ENCODE measurements at regions not wholly inside any gene's neighbourhood (a gene's known extent, or its start where the extent isn't known, plus 50 kb on each side); places are given as distances from the start of the nearest gene placed in this dataset.

DNA sequence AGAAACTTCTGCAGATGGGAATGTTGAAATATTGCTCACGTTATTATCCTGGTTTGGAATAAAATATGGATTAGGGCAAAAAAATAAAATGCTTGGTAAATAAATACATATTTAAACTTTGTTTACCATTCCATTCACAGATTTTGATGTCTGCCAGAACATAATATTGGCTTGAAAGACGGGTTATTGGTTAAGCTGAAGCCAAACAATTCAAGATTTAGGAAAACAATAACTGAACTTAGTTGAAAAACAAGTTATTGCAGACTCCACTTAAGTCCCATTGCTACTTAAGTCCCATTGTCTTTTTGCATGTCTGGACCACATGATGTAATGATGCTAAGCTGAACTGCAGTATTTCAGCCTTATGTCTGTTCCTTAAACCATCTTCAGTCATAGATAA is 722.5 kb downstream of the FAT4 start:
- TF ChIP-seq, protein P1, sequence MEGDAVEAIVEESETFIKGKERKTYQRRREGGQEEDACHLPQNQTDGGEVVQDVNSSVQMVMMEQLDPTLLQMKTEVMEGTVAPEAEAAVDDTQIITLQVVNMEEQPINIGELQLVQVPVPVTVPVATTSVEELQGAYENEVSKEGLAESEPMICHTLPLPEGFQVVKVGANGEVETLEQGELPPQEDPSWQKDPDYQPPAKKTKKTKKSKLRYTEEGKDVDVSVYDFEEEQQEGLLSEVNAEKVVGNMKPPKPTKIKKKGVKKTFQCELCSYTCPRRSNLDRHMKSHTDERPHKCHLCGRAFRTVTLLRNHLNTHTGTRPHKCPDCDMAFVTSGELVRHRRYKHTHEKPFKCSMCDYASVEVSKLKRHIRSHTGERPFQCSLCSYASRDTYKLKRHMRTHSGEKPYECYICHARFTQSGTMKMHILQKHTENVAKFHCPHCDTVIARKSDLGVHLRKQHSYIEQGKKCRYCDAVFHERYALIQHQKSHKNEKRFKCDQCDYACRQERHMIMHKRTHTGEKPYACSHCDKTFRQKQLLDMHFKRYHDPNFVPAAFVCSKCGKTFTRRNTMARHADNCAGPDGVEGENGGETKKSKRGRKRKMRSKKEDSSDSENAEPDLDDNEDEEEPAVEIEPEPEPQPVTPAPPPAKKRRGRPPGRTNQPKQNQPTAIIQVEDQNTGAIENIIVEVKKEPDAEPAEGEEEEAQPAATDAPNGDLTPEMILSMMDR (IDR thresholded peaks at IDR 0.05; ENCODE audit: insufficient read depth, low read depth, low read length, missing control alignments) = no peak
- DNase-seq (ENCODE audit: low read depth) = no peak
- H3K4me3 ChIP-seq (ENCODE audit: low read depth, low read length) = no peak overlapping the region

DNA sequence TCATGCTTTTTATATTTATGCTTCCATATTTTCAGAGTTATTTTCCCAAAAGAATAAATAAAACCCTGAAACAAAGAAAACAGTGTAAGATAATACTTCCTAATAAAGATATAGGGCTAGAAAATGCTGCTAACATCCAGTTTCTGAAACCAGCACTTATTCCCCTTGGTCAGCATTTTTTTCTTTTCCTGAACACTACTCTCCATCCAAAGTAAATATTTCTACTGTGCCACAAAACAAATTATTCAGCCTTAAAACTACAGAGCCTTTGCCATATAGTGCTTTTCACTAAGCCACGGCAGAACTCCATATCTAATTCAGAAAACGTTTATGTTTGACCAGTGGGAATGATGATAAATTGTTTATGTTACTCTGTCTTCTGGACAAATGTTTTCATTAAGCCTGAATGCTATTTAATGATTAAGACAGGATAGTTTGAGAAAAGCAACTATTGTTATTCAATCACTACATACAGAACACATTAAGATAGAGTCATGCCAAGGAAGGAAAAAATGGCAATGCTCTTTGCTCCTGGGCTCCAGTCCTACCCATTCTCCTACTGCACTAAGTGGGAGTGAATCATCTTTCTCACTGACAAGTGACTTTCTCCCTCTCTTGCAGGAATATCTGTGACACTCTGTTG is 723.9 kb downstream of the FAT4 start:
- H3K4me3 ChIP-seq (ENCODE audit: low read depth, low read length) = no peak overlapping the region
- TF ChIP-seq, protein P1 (IDR thresholded peaks at IDR 0.05; ENCODE audit: insufficient read depth, low read depth, low read length, missing control alignments) = no peak
- DNase-seq (ENCODE audit: low read depth) = no peak

DNA sequence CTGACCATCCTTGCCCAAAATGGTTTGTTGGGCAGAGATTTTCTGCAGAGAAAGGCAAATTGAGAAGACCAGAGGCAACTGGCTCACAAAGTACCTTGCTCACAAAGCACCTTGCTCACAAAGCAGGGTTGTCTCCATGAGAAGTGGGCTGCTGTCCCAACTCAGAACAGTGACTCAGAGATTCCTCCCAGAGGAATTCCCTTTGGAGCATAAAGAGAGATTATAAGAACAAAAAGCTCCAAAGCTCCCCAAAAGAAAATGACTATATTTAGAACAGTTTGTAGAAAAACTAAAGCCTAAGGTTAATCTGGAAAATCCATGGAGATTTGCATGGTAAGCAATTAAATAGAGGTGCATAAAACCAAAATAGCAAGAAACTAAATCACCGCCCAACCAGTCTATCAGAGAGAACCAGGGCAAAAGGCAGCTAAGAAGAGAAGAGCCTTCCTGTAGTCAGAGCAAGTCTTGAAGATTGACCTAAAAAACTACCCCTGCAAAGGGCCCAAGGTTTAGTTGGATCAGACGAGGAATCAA is 731.4 kb downstream of the FAT4 start:
- H3K4me3 ChIP-seq (ENCODE audit: low read depth, low read length) = no peak overlapping the region
- TF ChIP-seq, protein P1 (IDR thresholded peaks at IDR 0.05; ENCODE audit: insufficient read depth, low read depth, low read length, missing control alignments) = no peak
- no peak for DNase-seq (ENCODE audit: low read depth)

DNA sequence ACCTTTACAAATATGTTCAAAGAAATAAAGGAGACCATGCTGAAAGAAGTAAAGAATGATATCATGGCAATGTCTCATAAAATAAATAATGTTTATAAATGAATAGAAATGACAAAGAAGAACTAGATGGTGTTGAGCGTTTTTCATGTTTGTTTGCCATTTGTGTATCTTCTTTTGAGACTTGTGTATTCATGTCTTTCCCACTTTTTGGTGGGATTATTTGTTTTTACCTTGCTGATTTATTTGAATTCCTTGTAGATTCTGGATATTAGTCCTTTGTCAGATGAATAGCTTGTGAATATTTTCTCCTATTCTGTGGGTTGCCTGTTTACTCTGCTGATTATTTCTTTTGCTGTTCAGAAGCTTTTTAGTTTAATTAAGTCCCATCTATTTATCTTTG is 732.4 kb downstream of the FAT4 start:
- H3K4me3 ChIP-seq (ENCODE audit: low read depth, low read length) = no peak overlapping the region
- TF ChIP-seq, protein P1 (IDR thresholded peaks at IDR 0.05; ENCODE audit: insufficient read depth, low read depth, low read length, missing control alignments) = no peak
- no peak for DNase-seq (ENCODE audit: low read depth)

DNA sequence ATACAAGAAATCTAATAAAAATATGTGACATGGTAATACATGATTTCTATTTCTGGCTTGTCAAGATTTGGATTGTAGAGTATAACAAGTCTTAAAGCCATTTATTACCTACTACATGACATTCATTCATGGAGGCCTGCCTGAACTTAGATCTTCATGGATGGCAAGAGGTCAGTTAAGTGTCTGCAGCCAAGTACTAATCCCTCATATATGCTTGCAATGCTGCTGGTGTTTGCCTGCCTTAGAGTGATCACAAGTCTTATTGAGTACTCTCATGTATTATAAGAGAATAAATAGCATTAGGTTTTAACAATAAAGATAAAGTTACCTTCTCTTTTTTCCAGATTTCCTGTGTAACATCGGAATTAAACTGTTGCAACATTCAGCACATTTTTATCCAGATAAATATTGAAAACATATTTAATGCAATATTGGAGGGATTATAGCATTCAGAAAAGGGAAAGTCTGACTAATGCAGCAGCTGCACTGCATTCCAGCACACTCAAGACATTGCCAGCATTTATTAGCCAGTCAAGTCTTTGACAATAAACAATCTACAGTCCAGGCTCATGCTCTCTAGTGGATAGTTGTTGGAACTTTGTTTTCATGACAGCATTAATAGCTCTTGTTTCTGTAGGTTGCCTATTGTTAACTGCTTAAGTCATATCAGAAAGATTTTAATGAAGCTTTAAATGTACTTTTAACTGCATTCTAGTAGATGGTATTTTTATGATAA is 737.1 kb downstream of the FAT4 start:
- DNase-seq (ENCODE audit: low read depth) = no peak
- no peak overlapping the region for H3K4me3 ChIP-seq (ENCODE audit: low read depth, low read length)
- TF ChIP-seq, protein P1 (IDR thresholded peaks at IDR 0.05; ENCODE audit: insufficient read depth, low read depth, low read length, missing control alignments) = no peak

DNA sequence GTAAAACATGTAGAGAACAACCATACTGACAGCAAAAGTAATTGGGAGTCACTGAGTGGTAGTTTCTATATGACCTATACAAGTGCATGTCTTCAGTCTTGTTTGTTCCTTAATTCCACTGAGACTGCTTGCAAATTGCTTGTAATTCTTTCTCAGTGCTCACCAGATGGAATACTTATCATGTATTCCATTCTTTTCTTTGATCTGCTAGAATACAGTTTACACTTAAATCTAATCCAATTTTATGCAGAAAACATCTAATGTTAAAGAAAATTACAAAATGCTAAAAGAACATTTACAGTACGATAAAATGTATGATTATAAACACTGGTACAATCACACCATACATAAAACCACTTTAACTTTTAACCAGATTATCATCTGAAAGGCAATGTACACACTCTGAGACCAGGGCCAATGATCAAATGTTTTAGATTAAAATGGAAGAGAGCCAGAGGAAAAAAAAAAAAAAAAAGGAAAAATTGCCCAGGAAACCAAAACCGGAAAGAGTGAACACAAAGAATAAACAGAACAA is 741.4 kb downstream of the FAT4 start:
- no peak for DNase-seq (ENCODE audit: low read depth)
- TF ChIP-seq, protein P1 (IDR thresholded peaks at IDR 0.05; ENCODE audit: insufficient read depth, low read depth, low read length, missing control alignments) = no peak
- no peak overlapping the region for H3K4me3 ChIP-seq (ENCODE audit: low read depth, low read length)

Measured in GM12865 (cell line).